Caco-2 (cell line): ENCODE measurements at regions not wholly inside any gene's neighbourhood (a gene's known extent, or its start where the extent isn't known, plus 50 kb on each side); places are given as distances from the start of the nearest gene placed in this dataset.

Experiments
- BruUV-seq: library from RNA; stranded (reverse); fragments of 400-500 nt; replicated peaks from 2 replicates; lab custom pipeline; 2021; lab: Mats Ljungman, UMichigan
- CTCF ChIA-PET: fragments of 300-600 bp; sonication (Branson Sonifier 250); formaldehyde crosslinking; loops from one replicate; lab custom pipeline; 2022; ENCODE audit warnings: antibody characterized with exemption; lab: Charles Lee
- POLR2A ChIA-PET: fragments of 300-600 bp; sonication (Branson Sonifier 250); formaldehyde crosslinking; loops from one replicate; lab custom pipeline; 2022; ENCODE audit warnings: antibody characterized with exemption; lab: Charles Lee
- DNase-seq, 2 experiments: peaks; one replicate each; pipeline versions ENCODE4 v3.0.0 to v3.0.0-alpha.2; 2020 to 2022
- H3K27me3 ChIP-seq: replicated peaks from 2 replicates; pipeline ENCODE4 v1.6.0; 2011; ENCODE audit warnings: low read length; ENCODE audit not compliant: control insufficient read depth, insufficient read depth
- H3K36me3 ChIP-seq: 2 replicates; pipeline ENCODE4 v1.5.1; 2011; ENCODE audit warnings: low read length; ENCODE audit not compliant: control insufficient read depth, insufficient read depth
- H3K4me1 ChIP-seq: fragments of 250-450 bp; sonication (Bioruptor Pico); 2 replicates; pipeline ENCODE4 v1.5.1; 2020; ENCODE audit warnings: mild to moderate bottlenecking
- H3K4me3 ChIP-seq: 2 replicates; pipeline ENCODE4 v1.5.1; 2011; ENCODE audit warnings: low read depth, mild to moderate bottlenecking, control low read depth, low read length
- H3K9me3 ChIP-seq: fragments of 250-450 bp; sonication (Bioruptor Pico); 2 replicates; pipeline ENCODE4 v1.5.1; 2020; ENCODE audit warnings: mild to moderate bottlenecking, moderate library complexity
- H3K27ac Mint-ChIP-seq: one replicate; pipeline ENCODE4 v1.8.0; 2022; ENCODE audit warnings: mixed read lengths; ENCODE audit not compliant: unreplicated experiment
- H3K27me3 Mint-ChIP-seq: one replicate; pipeline ENCODE4 v1.8.0; 2022; ENCODE audit warnings: mixed read lengths; ENCODE audit not compliant: insufficient read depth, unreplicated experiment
- H3K36me3 Mint-ChIP-seq: one replicate; pipeline ENCODE4 v1.8.0; 2022; ENCODE audit warnings: mild to moderate bottlenecking, mixed read lengths; ENCODE audit not compliant: insufficient read depth, unreplicated experiment
- H3K4me1 Mint-ChIP-seq: one replicate; pipeline ENCODE4 v1.8.0; 2022; ENCODE audit warnings: low read depth, mixed read lengths; ENCODE audit not compliant: unreplicated experiment
- H3K4me3 Mint-ChIP-seq: one replicate; pipeline ENCODE4 v1.8.0; 2022; ENCODE audit warnings: mild to moderate bottlenecking, moderate library complexity, mixed read lengths; ENCODE audit not compliant: unreplicated experiment
- H3K9me3 Mint-ChIP-seq: one replicate; pipeline ENCODE4 v1.8.0; 2022; ENCODE audit warnings: mixed read lengths; ENCODE audit not compliant: unreplicated experiment
- intact Hi-C: fragments of 100-400 bp; cut with micrococcal nuclease; formaldehyde crosslinking; loops from one replicate; pipeline ENCODE4 v1.10.0; 2022; ENCODE audit not compliant: unreplicated experiment
- TF ChIP-seq, protein P1 (sequence below), 2 experiments: fragments of 200-600 bp in 1 of 2; IDR thresholded peaks; 1 replicate in 1 of 2; 2 replicates in 1 of 2; pipeline versions ENCODE4 v1.5.1 to v1.8.0; 2011 to 2022; ENCODE audit warnings: antibody characterized with exemption in 1 of 2, control low read depth in 1 of 2, inconsistent platforms in 1 of 2, low read depth in 1 of 2, low read length in 1 of 2, mild to moderate bottlenecking in 1 of 2, moderate library complexity in 1 of 2; ENCODE audit not compliant: insufficient read depth in 1 of 2, severe bottlenecking in 1 of 2, unreplicated experiment in 1 of 2

DNA sequence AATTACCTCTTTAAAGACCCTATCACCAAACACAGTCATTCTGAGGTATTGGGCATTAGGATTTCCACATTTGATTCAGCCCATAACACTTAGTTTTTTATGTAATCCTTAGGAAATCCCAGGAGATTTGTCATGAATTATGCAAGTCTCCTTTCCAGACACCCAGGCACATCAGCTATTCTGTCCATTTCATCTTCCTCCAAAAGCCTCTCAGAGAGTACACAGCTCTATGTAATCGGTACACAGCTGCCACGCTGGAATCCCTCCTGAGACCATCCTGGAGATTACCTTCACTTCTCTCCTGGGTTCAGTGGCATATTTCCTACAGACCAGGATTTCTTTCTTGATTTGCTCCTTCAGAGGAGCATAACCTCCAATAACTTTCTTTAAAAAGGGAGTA, 2309.8 kb upstream of the WWC1 start:
- TF ChIP-seq, protein P1, sequence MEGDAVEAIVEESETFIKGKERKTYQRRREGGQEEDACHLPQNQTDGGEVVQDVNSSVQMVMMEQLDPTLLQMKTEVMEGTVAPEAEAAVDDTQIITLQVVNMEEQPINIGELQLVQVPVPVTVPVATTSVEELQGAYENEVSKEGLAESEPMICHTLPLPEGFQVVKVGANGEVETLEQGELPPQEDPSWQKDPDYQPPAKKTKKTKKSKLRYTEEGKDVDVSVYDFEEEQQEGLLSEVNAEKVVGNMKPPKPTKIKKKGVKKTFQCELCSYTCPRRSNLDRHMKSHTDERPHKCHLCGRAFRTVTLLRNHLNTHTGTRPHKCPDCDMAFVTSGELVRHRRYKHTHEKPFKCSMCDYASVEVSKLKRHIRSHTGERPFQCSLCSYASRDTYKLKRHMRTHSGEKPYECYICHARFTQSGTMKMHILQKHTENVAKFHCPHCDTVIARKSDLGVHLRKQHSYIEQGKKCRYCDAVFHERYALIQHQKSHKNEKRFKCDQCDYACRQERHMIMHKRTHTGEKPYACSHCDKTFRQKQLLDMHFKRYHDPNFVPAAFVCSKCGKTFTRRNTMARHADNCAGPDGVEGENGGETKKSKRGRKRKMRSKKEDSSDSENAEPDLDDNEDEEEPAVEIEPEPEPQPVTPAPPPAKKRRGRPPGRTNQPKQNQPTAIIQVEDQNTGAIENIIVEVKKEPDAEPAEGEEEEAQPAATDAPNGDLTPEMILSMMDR (IDR thresholded peaks at IDR 0.05; ENCODE audit: insufficient read depth in 1 of 2, low read depth in 1 of 2, low read length in 1 of 2, severe bottlenecking in 1 of 2, unreplicated experiment in 1 of 2), result no peak
- Mint-ChIP-seq H3K4me3 (no peak overlapping the region), H3K27ac (no peak overlapping the region), H3K4me1 (no peaks in the 10 kb centered on the region), H3K36me3 (no peaks in the 10 kb centered on the region), H3K27me3 (peaks cover 3% of the 10 kb centered on the region), H3K9me3 (no peaks in the 10 kb centered on the region)
- no peak for DNase-seq
- Histone ChIP-seq H3K9me3 (no peaks in the 10 kb centered on the region), H3K27me3 (no peaks in the 10 kb centered on the region), H3K36me3 (no peaks in the 10 kb centered on the region), H3K4me3 (no peak overlapping the region), H3K4me1 (no peaks in the 10 kb centered on the region)
- BruUV-seq, result no TSS peak
- ChIA-PET POLR2A (no interaction called here), CTCF (no interaction called here)
- intact Hi-C loops, result no loop called here

DNA sequence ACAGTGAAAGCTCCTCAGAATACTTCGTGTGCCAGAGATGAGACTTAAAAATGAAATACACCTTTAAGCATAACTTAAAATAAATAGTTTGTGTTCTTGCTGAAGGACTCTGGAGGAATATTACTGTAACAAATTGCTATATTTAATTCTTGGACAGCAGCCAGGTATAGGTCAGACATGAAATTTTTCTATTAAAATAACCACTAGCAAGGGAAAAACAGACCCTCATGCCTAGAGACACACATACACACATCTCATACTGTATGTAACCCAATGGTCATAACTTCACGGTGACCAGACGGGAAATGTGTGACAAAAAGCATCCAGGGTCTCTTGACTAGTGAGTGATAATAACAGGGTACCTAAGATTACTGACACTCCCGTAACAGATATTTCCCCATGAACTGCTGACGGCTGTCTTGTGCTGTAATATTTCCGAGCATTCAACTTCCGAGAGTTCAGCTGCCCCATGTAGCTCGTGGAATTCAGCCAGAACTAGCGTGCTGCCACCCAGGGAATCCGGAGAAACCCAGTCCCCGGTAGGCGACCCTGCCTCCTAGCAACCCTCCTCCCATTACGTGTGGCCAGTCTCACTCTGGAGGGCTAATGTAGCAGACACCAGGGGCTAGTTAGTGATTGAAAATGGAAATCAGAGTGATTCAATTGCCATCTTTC, 2295.1 kb upstream of the WWC1 start:
- Mint-ChIP-seq H3K36me3 (no peaks in the 10 kb centered on the region), H3K9me3 (no peaks in the 10 kb centered on the region)

DNA sequence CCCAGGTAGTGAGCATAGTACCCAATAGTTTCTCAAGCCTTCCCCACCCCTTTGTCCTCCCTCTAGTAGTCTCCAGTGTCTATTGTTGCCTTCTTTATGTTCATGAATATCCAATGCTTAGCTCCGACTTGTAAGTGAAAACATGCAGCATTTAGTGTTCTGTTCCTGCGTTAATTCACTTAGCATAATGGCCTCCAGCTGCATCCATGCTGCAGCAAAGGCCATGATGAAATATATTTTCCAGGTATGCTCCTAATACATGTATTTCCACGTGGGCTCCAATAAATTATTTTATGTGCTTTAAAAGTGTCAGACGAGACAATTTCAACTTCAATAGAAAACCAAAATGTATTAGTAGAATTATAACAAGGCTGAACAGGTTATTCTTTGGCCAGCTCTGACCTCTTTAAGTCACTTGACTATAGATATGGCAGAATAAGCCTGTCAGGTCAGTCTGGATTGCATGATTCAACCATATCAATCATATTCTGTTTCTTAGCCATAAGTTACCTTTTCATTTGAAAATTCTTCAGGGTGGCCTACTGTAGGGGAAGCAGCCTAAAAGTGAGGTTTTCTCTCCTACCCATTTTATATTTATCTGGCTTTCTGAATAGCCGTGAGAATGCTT, 2291.6 kb upstream of the WWC1 start:
- H3K4me3 Mint-ChIP-seq, result no peak overlapping the region
- Histone ChIP-seq H3K4me3 (no peak overlapping the region), H3K36me3 (no peaks in the 10 kb centered on the region), H3K4me1 (no peaks in the 10 kb centered on the region), H3K9me3 (no peaks in the 10 kb centered on the region), H3K27me3 (no peaks in the 10 kb centered on the region)
- H3K27me3 Mint-ChIP-seq, result peaks cover 3% of the 10 kb centered on the region
- no peak for DNase-seq
- no peaks in the 10 kb centered on the region for H3K4me1 Mint-ChIP-seq
- ChIA-PET POLR2A (no interaction called here), CTCF (no interaction called here)
- no TSS peak for BruUV-seq
- TF ChIP-seq, protein P1 (IDR thresholded peaks at IDR 0.05; ENCODE audit: insufficient read depth in 1 of 2, low read depth in 1 of 2, low read length in 1 of 2, severe bottlenecking in 1 of 2, unreplicated experiment in 1 of 2), result no peak
- H3K36me3 Mint-ChIP-seq, result no peaks in the 10 kb centered on the region
- no peak overlapping the region for H3K27ac Mint-ChIP-seq
- H3K9me3 Mint-ChIP-seq, result no peaks in the 10 kb centered on the region
- intact Hi-C loops, result no loop called here

More for the DNA sequence above, 2295.1 kb upstream of the WWC1 start:
- Mint-ChIP-seq H3K27ac (no peak overlapping the region), H3K4me3 (no peak overlapping the region), H3K27me3 (no peaks in the 10 kb centered on the region), H3K4me1 (no peaks in the 10 kb centered on the region)
- POLR2A ChIA-PET, result no interaction called here
- Histone ChIP-seq H3K4me3 (no peak overlapping the region), H3K36me3 (no peaks in the 10 kb centered on the region), H3K9me3 (no peaks in the 10 kb centered on the region), H3K27me3 (no peaks in the 10 kb centered on the region), H3K4me1 (no peaks in the 10 kb centered on the region)
- intact Hi-C loops, result no loop called here
- BruUV-seq, result no TSS peak
- no peak for DNase-seq
- TF ChIP-seq, protein P1 (IDR thresholded peaks at IDR 0.05; ENCODE audit: insufficient read depth in 1 of 2, low read depth in 1 of 2, low read length in 1 of 2, severe bottlenecking in 1 of 2, unreplicated experiment in 1 of 2), result no peak
- CTCF ChIA-PET, result no interaction called here
